ENCODE measurements at regions not wholly inside any gene's neighbourhood (a gene's known extent, or its start where the extent isn't known, plus 50 kb on each side); places are given as distances from the start of the nearest gene placed in this dataset.
"Not testable (repeated sequence)": the region's sequence is repeated elsewhere in the genome, so short reads cannot be mapped to it uniquely, and the experiment has no call there.

DNA sequence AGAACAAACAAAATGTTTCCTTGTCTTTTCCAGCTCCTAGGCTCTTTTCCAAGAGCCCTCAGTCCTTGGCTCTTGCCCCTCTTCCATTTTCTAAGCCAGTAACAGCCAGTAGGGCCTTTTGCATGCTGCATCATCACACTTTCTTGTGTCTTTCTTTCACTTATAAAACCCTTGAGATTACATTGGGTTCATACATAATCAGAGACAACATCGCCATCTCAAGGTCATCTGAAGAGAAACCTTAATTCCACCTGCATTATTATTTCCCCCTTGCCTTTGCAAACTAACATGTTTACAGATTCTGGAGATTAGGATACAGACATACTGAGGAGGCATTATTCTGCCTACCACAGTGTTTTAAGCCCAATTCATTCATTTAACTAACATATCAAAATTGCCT lies 697.3 kb downstream of the TRIB2 start:
- DNase-seq (ENCODE audit: low read depth, low spot score), result no peak
- Histone ChIP-seq H3K27me3 (ENCODE audit: insufficient read depth, insufficient read length) (no peaks in the 10 kb centered on the region), H3K4me3 (ENCODE audit: insufficient read length, low read depth) (no peak overlapping the region), H3K9me3 (ENCODE audit: insufficient read depth, low read length) (no peaks in the 10 kb centered on the region), H3K4me1 (ENCODE audit: insufficient read depth, insufficient read length) (no peaks in the 10 kb centered on the region), H3K36me3 (ENCODE audit: insufficient read depth, insufficient read length, low read length) (no peaks in the 10 kb centered on the region), H3K9ac (ENCODE audit: insufficient read length, low read depth) (no peak overlapping the region)
- TF ChIP-seq ZNF274 (IDR thresholded peaks at IDR 0.05; ENCODE audit: low read depth, low read length), result no peak

DNA sequence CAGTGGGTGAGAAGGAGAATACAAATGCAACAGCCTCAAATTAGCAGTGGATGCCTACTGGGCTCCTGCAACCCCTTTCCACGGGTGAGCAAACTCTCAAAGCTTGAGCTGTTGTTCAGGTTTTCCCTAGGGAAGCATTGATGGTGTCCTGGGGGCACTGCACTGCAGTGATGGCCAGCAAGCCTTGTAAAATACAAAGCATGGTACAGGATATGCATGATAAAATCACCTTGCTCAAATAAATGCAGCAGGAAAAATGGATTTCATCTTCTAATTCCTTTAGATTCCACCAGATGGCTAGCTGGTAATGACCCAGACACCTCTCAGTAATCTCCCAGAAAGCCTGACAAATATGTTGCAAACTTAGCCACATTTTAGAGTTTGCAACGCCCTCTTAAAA lies 698.2 kb downstream of the TRIB2 start:
- no peaks in the 10 kb centered on the region for H3K9me3 ChIP-seq (ENCODE audit: insufficient read depth, low read length)
- no peak for TF ChIP-seq YY1 (IDR thresholded peaks at IDR 0.05; ENCODE audit: insufficient read depth, insufficient read length)
- no peak for TF ChIP-seq ZNF274 (IDR thresholded peaks at IDR 0.05; ENCODE audit: low read depth, low read length)
- no peak overlapping the region for H3K9ac ChIP-seq (ENCODE audit: insufficient read length, low read depth)
- H3K4me1 ChIP-seq (ENCODE audit: insufficient read depth, insufficient read length), result no peaks in the 10 kb centered on the region
- H3K4me3 ChIP-seq (ENCODE audit: insufficient read length, low read depth), result no peak overlapping the region
- no peaks in the 10 kb centered on the region for H3K27me3 ChIP-seq (ENCODE audit: insufficient read depth, insufficient read length)
- no peaks in the 10 kb centered on the region for H3K36me3 ChIP-seq (ENCODE audit: insufficient read depth, insufficient read length, low read length)
- no peak for DNase-seq (ENCODE audit: low read depth, low spot score)

DNA sequence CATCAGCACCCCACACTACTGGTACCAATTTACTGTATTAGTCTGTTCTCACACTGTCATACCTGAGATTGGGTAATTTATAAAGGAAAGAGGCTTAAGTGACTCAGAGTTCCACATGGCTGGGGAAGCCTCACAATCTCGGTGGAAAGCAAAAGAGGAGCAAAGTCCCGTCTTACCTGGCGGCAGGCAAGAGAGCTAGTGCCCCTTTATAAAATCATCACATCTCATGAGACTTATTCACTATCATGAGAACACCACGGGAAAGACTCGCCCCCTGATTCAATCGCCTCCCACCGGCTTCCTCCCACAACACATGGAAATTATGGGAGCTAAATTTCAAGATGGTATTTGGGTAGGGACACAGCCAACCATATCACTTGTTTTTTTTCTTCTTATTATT lies 717.2 kb downstream of the TRIB2 start:
- Histone ChIP-seq H3K36me3 (ENCODE audit: insufficient read depth, insufficient read length, low read length) (no peaks in the 10 kb centered on the region), H3K9ac (ENCODE audit: insufficient read length, low read depth) (no peak overlapping the region), H3K9me3 (ENCODE audit: insufficient read depth, low read length) (no peaks in the 10 kb centered on the region), H3K4me3 (ENCODE audit: insufficient read length, low read depth) (no peak overlapping the region), H3K4me1 (ENCODE audit: insufficient read depth, insufficient read length) (no peaks in the 10 kb centered on the region), H3K27me3 (ENCODE audit: insufficient read depth, insufficient read length) (no peaks in the 10 kb centered on the region)
- DNase-seq (ENCODE audit: low read depth, low spot score), result no peak
- TF ChIP-seq SUZ12 (IDR thresholded peaks at IDR 0.05; ENCODE audit: extremely low read depth, insufficient read depth, insufficient read length) (no peak), YY1 (IDR thresholded peaks at IDR 0.05; ENCODE audit: insufficient read depth, insufficient read length) (no peak), ZNF274 (IDR thresholded peaks at IDR 0.05; ENCODE audit: low read depth, low read length) (no peak)

DNA sequence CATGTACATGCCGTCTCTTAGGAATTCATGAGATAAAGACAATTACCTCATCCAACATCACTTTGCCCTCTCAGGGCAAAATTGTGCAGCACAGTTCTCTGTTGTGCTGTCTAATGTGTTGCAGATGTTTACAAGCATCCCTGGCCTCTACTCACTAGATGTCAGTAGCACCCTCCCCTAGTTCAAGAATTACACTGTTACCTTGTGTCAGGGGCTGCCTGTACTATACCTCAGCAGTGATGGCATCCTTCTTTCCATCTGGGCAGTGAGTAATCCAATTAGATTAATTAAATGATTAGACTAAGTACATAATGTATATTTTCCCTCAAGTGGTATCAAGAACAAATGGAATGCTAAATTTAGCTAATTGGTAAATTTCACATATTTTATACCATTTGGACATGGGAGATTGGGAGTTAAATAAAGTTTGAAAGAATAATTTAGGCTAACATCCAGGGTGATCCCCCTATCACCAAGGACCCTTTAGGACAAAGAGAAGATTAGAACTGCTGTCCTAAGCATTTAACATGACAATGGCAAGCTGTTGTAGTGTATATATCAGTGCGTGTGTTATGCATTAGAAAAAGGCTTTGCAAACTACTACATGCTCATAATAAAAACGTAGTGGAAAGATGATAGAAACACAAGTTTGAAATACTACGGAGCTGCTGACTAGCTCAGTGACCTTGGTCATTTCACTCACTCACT lies 727.0 kb downstream of the TRIB2 start:
- H3K4me3 ChIP-seq (ENCODE audit: insufficient read length, low read depth); H3K4me1 ChIP-seq (ENCODE audit: insufficient read depth, insufficient read length); H3K27me3 ChIP-seq (ENCODE audit: insufficient read depth, insufficient read length); H3K9me3 ChIP-seq (ENCODE audit: insufficient read depth, low read length); DNase-seq (ENCODE audit: low read depth, low spot score); H3K36me3 ChIP-seq (ENCODE audit: insufficient read depth, insufficient read length, low read length); H3K9ac ChIP-seq (ENCODE audit: insufficient read length, low read depth): not testable (repeated sequence)

DNA sequence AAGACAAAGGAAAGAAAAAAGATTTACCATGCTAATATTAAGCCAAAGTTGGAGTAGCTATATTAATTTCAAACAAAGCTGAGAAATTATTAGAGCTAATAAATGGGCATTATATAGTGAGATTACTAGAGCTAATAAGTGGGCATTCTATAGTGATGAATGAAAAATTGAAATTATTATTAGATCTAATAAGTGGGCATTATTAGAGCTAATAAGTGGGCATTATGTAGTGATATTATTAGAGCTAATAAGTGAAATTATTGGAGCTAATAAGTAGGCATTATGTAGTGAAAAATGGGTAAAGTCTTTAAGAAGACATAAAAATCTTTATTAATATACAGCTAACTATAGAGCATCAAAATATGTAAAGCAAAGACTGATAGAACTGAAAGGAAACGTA lies 745.7 kb downstream of the TRIB2 start:
- Histone ChIP-seq H3K27me3 (ENCODE audit: insufficient read depth, insufficient read length) (no peaks in the 10 kb centered on the region), H3K4me1 (ENCODE audit: insufficient read depth, insufficient read length) (no peaks in the 10 kb centered on the region), H3K4me3 (ENCODE audit: insufficient read length, low read depth) (no peak overlapping the region), H3K36me3 (ENCODE audit: insufficient read depth, insufficient read length, low read length) (no peaks in the 10 kb centered on the region), H3K9ac (ENCODE audit: insufficient read length, low read depth) (no peak overlapping the region), H3K9me3 (ENCODE audit: insufficient read depth, low read length) (no peaks in the 10 kb centered on the region)
- DNase-seq (ENCODE audit: low read depth, low spot score), result no peak
- TF ChIP-seq YY1 (IDR thresholded peaks at IDR 0.05; ENCODE audit: insufficient read depth, insufficient read length), result no peak
- TF ChIP-seq ZNF274 (IDR thresholded peaks at IDR 0.05; ENCODE audit: low read depth, low read length), result no peak
- TF ChIP-seq SUZ12 (IDR thresholded peaks at IDR 0.05; ENCODE audit: extremely low read depth, insufficient read depth, insufficient read length), result no peak

DNA sequence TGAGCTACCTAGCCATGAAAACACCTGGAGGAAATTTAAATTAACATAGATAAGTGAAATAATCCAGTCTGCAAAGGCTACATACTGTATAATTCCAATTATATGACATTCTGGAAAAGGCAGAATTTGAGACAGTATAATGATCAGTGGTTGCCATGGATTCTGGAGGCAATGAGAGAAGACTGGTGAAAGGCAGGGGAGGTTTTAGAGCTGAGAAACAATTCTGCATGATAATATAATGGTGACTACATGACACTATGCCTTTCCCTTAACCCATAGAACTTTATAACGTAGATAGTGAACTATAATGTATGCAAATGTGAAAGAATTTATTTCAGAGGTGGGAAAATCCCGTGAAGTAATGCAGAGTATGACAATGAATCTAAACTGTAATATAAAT lies 749.3 kb downstream of the TRIB2 start:
- H3K4me1 ChIP-seq (ENCODE audit: insufficient read depth, insufficient read length), result no peaks in the 10 kb centered on the region
- DNase-seq (ENCODE audit: low read depth, low spot score), result no peak
- H3K9ac ChIP-seq (ENCODE audit: insufficient read length, low read depth), result no peak overlapping the region
- no peaks in the 10 kb centered on the region for H3K9me3 ChIP-seq (ENCODE audit: insufficient read depth, low read length)
- TF ChIP-seq SUZ12 (IDR thresholded peaks at IDR 0.05; ENCODE audit: extremely low read depth, insufficient read depth, insufficient read length) (no peak), ZNF274 (IDR thresholded peaks at IDR 0.05; ENCODE audit: low read depth, low read length) (no peak), YY1 (IDR thresholded peaks at IDR 0.05; ENCODE audit: insufficient read depth, insufficient read length) (no peak)
- H3K4me3 ChIP-seq (ENCODE audit: insufficient read length, low read depth), result no peak overlapping the region
- no peaks in the 10 kb centered on the region for H3K36me3 ChIP-seq (ENCODE audit: insufficient read depth, insufficient read length, low read length)
- H3K27me3 ChIP-seq (ENCODE audit: insufficient read depth, insufficient read length), result no peaks in the 10 kb centered on the region

DNA sequence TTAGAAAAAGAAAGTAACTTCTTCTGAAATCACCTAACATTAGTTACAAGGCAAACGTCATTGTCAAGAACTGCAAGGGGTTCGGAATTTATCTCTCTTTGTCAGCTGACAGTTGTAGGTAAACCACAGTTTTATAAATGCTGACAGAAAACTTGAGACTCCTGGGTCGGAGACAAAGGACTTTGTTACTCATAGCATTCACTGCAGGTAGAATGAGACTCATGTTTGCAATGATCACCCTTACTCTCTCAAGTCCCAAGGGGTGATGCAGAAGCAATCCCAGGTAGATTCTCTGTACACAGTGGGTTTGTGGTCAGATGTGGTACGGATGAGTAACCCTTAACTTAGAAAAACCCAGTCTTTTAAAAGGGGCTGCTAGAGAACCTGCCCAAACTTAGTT lies 757.8 kb downstream of the TRIB2 start:
- TF ChIP-seq ZNF274 (IDR thresholded peaks at IDR 0.05; ENCODE audit: low read depth, low read length) (no peak), SUZ12 (IDR thresholded peaks at IDR 0.05; ENCODE audit: extremely low read depth, insufficient read depth, insufficient read length) (no peak), YY1 (IDR thresholded peaks at IDR 0.05; ENCODE audit: insufficient read depth, insufficient read length) (no peak)
- Histone ChIP-seq H3K27me3 (ENCODE audit: insufficient read depth, insufficient read length) (no peaks in the 10 kb centered on the region), H3K4me3 (ENCODE audit: insufficient read length, low read depth) (no peak overlapping the region), H3K4me1 (ENCODE audit: insufficient read depth, insufficient read length) (no peaks in the 10 kb centered on the region), H3K36me3 (ENCODE audit: insufficient read depth, insufficient read length, low read length) (no peaks in the 10 kb centered on the region), H3K9me3 (ENCODE audit: insufficient read depth, low read length) (no peaks in the 10 kb centered on the region), H3K9ac (ENCODE audit: insufficient read length, low read depth) (no peak overlapping the region)
- DNase-seq (ENCODE audit: low read depth, low spot score), result no peak

DNA sequence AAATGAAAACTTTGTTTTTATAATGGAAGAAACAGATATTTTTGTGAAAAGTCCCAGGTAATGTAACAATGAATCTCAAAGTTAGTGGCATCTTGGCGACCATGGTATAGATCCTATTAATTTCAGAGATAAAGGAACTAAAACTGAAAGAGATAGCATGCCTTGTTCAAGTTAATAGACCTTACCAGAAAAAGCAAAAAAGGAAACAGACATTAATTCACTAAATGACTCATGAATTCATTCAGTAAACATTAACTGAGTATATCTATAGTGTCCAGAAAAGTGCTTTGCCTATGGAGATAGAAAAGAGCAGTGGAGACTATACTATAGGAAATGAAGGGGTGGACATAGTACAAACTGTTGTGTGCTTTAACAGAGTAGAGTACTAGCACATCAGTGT lies 763.3 kb downstream of the TRIB2 start:
- no peak for TF ChIP-seq SUZ12 (IDR thresholded peaks at IDR 0.05; ENCODE audit: extremely low read depth, insufficient read depth, insufficient read length)
- no peak for TF ChIP-seq YY1 (IDR thresholded peaks at IDR 0.05; ENCODE audit: insufficient read depth, insufficient read length)
- TF ChIP-seq ZNF274 (IDR thresholded peaks at IDR 0.05; ENCODE audit: low read depth, low read length), result no peak
- DNase-seq (ENCODE audit: low read depth, low spot score), result no peak
- Histone ChIP-seq H3K4me3 (ENCODE audit: insufficient read length, low read depth) (no peak overlapping the region), H3K4me1 (ENCODE audit: insufficient read depth, insufficient read length) (no peaks in the 10 kb centered on the region), H3K9ac (ENCODE audit: insufficient read length, low read depth) (no peak overlapping the region), H3K36me3 (ENCODE audit: insufficient read depth, insufficient read length, low read length) (no peaks in the 10 kb centered on the region), H3K27me3 (ENCODE audit: insufficient read depth, insufficient read length) (no peaks in the 10 kb centered on the region), H3K9me3 (ENCODE audit: insufficient read depth, low read length) (no peaks in the 10 kb centered on the region)

Data from NT2/D1 (cell line).